Caki2 (cell line): ENCODE measurements at regions not wholly inside any gene's neighbourhood (a gene's known extent, or its start where the extent isn't known, plus 50 kb on each side); places are given as distances from the start of the nearest gene placed in this dataset.

ENCODE experiments used
- DNase-seq: peaks from one replicate; pipeline ENCODE4 v3.0.0-alpha.2; 2015; ENCODE audit warnings: low read depth
- in situ Hi-C: cut with HindIII; loops from 2 replicates; pipeline ENCODE4 v1.10.0; 2016; ENCODE audit warnings: low sequenced_read_pairs, low pct_unique_long_range_greater_than_20kb, mixed read lengths

DNA sequence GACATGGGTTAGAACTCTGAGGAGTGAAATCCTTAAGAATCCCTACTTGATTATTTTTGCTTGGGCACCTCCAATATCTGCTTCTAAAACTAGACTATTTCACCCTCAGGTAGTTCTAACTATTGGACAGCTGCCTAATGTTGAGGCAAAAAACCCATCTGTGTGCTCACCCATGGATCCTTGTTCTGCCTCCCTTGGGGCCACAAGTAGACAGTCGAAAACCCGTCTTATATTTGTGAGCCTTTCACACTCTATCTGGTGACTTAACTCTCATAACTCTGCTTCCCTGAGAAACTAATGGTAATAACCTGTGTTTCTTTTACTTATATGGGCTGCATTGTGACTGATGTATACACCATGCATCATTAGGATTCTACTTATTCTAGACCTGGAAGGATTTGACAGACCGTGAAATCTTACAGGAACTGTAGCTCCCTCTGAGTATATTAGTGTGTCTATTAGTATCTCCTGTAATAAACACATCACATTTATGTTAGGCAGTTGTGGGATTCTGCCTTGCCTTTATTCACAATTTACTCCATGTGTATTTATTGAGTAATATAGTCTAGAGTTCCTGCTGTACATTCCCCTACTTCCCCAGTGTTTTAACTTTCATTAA lies 94.6 kb upstream of the SGCD start:
- in situ Hi-C loops, result no loop called here
- no peak for DNase-seq

DNA sequence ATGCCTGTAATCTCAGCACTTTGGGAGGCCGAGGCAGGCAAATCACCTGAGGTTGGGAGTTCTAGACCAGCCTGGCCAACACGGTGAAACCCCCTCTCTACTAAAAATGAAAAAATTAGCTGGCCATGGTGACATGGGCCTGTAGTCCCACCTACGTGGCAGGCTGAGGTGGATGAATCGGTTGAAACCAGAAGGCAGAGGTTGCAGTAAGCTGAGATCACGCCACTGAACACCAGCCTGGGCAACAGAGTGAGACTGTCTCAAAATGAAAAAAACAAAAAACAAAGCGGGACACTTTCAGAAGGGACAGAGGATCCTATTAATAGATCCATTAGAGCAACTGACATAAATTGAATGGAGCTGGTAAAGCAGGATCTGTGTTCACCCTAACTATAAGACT lies 89.6 kb upstream of the SGCD start:
- in situ Hi-C loops, result no loop called here
- DNase-seq, result no peak

DNA sequence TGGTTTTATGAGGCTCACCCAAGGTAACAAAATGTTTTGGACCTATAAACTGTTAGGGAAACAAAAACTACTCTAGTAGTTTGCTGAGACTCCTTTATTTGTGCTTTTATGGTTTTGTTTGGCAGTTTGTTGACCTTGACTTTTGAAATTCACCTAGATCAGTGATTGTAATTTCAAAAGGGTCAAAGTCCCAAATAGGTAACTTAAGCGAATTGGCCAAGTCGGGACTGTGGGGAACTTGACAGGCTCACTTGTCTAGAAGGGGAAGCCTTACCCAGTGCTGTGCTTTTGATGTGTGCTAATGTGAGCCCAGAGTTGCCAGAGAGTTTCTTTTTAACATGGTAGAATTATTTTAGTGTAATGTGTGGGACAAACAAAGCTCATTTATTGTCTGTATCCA lies 87.2 kb upstream of the SGCD start:
- in situ Hi-C loops, result no loop called here

DNA sequence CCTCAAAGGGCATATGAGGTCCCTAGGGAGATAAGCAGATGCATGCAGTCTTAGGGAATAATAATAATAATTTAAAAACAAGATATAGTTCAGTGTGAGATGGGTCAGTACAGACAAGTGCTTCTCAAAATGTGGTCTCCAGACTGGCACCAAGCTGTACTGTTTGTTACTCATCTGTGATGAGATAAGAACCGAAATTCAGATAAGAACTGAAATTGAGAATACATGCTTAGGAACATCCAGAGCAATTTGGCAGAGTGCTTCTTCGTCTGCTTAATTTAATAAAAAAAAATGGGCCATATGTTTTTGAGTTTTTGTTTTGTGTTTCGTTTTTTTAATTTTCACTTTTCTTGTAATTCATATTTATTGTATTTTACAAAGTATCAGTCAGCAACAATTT lies 86.5 kb upstream of the SGCD start:
- in situ Hi-C loops, result no loop called here

More for the DNA sequence above, 87.2 kb upstream of the SGCD start:
- DNase-seq, result no peak

DNA sequence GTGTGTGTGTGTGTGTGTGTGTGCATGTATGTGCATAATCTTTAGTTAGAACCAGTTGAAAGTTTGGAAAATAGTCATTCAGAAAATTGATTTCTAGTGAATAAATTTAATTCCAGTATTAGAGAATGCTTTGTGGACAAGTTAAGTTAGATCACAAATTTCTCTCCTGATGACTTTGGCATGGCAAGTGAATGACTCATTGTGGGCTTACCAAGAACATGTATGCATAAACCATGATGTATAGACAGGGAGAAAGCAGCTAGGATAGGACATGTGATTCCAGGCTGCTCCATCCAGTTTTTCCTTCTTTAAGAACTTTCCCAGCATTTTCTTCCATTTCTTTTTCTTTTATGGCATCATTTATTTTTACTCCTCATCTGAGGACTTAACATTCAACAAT lies 85.7 kb upstream of the SGCD start:
- in situ Hi-C loops, result no loop called here
- DNase-seq, result no peak

More for the DNA sequence above, 86.5 kb upstream of the SGCD start:
- no peak for DNase-seq

DNA sequence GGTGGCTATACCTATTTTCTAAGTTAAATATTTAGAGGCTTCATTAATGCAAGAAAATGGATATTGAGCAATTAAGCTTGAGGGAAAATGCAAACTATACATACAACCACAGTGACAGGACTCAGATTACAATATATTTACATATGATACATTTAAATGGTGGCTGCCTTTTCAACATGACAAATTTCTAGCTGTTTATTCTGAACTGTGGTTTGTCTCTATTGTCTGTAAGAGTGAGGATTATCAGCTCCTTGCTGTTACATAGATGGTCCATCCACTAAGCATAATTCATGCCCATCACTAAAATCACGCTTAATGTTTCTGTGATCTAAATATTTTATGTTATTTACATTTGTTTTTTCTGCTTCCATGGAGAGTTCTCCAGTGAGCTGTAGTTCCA lies 81.1 kb upstream of the SGCD start:
- DNase-seq, result no peak

DNA sequence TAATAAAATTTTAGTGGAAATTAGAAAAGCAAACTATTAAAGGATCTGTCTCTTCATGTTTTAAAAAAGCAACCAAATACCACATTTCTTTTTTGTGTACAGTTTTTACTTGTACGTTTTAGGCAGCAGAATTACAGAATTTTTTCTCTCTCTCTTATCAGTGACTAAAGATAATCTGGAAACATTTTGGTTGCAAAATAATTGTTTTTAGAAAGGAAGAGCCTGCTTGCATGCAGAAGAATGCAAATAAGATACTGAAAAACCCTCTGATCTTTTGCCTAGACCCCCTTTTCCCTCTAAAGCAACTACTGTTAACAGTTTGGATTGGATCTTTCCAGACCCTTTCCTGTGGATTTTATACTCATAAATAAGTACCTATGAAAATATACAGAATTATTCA lies 75.9 kb upstream of the SGCD start:
- in situ Hi-C loops, result no loop called here

More for the DNA sequence above, 81.1 kb upstream of the SGCD start:
- in situ Hi-C loops, result no loop called here

DNA sequence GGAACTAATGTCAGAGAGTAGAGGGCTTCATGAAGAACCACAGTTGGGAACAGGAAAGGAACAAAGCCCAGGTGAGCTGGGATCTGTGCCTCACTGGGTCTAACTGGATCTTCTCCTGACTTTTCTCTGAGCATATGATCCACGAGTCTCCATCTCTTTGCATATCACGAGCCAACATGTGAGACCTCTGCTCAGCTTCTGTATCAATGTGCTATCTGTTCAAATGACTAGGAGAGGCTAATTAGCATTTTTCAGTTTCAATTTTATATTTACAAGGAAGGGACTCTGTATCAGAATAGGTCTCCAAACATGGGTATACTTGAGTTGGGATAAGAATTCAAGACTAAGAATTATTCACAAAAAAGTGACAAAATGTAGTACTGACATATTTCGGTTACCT lies 73.8 kb upstream of the SGCD start:
- in situ Hi-C loops, result no loop called here
- DNase-seq, result no peak

More for the DNA sequence above, 75.9 kb upstream of the SGCD start:
- no peak for DNase-seq

DNA sequence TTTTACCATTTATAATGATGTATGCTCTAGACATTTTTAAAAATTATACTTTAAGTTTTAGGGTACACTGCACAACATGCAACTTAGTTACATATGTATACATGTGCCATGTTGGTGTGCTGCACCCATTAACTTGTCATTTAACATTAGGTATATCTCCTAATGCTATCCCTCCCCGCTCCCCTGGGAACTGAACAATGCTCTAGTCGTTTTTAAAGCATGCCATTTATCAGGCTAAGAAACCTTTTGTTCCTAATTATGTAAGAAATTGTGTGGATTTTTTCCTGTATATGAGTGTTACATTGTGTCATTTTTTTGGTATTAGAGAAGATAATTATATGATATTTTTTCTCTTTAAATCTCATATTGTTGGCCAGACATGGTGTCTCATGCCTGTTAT lies 72.8 kb upstream of the SGCD start:
- in situ Hi-C loops, result no loop called here
- no peak for DNase-seq

DNA sequence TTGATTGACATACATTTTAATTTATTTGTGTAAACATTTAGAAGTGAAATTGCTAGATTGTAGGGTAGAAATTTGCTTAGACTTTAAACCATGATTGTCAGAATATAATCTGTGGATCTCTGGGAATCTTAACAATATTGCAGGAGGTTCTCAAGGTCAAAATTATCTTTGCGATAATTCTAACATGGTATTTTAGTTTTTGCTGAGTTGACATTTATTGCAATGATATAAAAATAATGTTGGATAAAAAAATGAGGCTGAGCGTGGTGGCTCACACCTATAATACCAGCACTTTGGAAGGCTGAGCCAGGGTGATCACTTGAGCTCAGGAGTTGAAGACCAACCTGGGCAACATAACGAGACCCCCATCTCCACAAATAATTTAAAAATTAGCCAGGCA lies 70.3 kb upstream of the SGCD start:
- DNase-seq, result no peak
- in situ Hi-C loops, result no loop called here

DNA sequence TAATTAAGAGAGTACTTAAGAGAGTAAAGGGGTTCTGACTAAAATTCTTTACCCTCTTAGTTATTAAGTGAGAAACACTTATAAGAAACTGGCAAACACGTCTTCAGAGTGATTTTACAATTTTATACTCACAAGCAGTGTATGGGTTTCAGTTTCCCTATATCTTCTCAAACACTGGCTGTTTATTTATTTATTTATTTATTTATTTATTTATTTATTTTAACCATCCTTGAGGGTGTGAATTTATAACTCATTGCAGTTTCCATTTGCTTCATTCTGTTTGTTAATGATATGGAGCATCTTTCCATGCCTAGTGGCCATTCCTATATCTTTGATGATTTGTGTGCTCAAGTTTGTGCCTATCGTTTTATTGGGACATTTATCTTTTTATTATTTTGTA lies 68.0 kb upstream of the SGCD start:
- in situ Hi-C loops, result no loop called here
- no peak for DNase-seq

DNA sequence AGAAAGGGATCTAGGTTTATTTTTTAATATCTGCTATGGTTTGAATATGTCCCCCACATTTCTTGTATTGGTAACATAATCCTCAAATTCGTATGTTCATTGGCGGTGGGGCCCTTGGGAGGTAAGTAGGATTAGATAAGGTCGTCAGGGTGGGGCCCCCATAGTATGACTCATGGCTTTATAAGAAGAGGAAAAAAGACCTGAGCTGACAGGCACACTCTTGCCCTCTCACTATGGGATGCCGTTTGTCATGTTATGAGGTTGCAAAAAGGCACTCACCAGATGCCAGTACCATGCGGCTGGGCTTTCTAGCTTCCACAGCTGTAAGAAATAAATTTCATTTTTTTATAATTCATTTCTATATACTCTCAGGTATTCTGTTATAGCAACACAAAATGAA lies 67.3 kb upstream of the SGCD start:
- no peak for DNase-seq
- in situ Hi-C loops, result no loop called here

DNA sequence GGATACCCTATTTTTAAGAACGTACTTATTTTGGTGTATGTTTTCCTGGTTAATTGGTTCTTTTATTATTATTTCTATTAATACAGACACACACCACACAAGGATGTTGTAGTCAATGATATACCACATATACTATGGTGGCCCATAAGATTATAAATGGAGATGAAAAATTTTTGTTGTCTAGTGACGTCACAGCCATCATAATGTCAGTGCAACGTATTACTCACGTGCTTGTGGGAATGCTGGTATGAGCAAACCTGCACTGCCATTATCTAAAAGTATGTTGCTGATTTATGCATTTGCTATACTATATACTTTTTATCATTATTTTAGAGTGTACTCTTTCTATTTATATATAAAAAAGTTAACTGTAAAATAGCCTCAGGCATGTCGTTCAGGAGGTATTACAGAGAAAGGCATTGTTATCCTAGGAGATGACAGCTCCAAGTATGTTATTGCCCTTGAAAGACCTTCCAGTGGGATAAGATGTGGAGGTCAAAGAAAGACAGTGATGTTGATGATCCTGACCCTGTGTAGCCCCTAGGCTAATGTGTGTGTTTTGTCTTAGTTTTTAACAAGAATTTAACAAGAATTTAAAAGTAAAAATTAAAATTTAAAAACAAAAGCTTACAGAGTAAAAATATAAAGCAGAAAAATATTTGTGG lies 65.6 kb upstream of the SGCD start:
- no peak for DNase-seq
- in situ Hi-C loops, result no loop called here

DNA sequence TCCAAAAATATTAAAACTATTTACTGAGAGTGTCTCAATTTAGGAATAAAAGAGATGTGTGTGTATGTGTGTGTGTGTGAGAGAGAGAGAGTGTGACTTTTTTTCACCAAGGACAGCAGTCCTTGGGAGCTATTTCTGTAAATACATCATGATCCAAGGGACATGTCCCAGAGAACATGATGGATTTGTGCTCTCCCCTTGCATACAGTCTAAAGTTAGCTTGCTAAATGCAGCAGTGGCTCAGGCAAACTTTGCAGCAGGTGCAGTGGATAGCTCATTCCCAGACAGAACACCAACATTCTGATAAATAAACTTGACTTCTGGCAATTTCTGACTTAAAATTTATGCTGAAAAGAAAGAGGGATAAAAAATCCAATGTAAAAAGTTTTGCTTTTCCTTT lies 55.4 kb upstream of the SGCD start:
- in situ Hi-C loops, result no loop called here
- no peak for DNase-seq

DNA sequence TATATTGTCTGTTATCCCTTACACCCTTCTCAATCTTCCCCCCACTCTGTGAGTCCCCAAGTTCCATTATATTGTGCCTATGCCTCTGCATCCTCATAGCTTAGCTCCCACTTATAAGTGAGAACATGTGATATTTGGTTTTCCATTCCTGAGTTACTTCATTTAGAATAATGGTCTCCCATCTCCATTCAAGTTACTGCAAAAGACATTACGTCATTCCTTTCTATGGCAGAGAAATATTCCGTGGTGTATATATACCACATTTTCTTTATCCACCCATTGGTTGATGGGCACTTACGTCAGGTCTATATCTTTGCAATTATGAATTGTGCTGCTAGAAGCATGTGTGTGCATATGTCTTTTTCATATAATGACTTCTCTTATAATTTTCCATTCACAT lies 54.8 kb upstream of the SGCD start:
- in situ Hi-C loops, result no loop called here
- DNase-seq, result no peak

DNA sequence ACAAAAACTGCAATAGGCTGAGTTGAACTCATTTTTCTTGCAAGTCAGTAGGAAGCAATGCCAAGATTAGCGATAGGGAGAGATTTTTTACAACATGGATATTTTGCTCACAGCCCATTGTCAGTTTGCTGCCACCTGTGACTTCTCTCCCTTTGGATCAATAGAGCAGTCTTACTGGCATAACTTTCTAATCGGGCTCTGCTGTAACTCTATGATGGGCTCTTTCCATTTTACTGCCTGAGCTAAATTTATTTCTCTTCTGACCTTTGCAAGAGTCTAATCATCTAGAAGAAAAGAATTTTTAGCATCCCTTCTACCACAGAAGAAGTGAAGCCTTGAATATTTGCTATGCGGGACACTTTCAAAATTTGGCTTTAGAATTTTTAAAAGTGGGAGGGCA lies 53.6 kb upstream of the SGCD start:
- DNase-seq, result no peak
- in situ Hi-C loops, result no loop called here

DNA sequence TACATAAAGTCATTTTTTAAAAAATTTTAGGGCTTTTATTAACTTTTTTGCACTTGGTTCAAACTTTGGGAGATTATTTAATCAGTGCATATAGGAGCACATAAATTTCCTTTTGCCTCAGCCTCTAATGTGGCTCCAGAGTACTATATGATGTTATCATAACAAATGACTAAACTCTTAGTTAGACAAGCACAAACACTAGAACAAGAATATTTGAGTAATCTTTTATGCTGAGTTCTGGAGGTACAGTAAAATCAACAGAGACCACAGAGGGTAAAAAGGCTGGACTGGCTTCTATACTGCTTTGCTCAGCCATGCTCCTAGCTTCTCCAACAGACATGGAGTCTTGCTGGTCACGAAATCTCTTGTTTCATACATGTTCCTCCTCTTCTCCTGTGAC lies 52.5 kb upstream of the SGCD start:
- no peak for DNase-seq
- in situ Hi-C loops, result no loop called here
